K562 (cell line): ENCODE measurements at regions not wholly inside any gene's neighbourhood (a gene's known extent, or its start where the extent isn't known, plus 50 kb on each side); places are given as distances from the start of the nearest gene placed in this dataset.

Experiments
- ATAC-seq: fragments of 200-7000 bp; cut with Tn5 transposase; 3 replicates; pipeline ENCODE4 v1.9.1; 2020; ENCODE audit warnings: moderate library complexity
- BruUV-seq: library from RNA; stranded (reverse); fragments of 400-500 nt; replicated peaks from 2 replicates; lab custom pipeline; 2021; lab: Mats Ljungman, UMichigan
- CTCF ChIA-PET: fragments of 300-600 bp; formaldehyde crosslinking; extraction: SDS; loops from one replicate; lab custom pipeline; 2021; ENCODE audit warnings: low intra/inter-chr PET ratio; lab: Yijun Ruan, JAX
- POLR2A ChIA-PET: fragments of 300-600, 350-650 bp; sonication (Branson Sonifier 250); formaldehyde crosslinking; extraction: SDS; loops from one replicate; lab custom pipeline; 2021; ENCODE audit warnings: antibody characterized with exemption, inconsistent platforms; lab: Yijun Ruan, JAX
- DNase-seq, 4 experiments: peaks; one replicate each; pipeline versions ENCODE4 v3.0.0 to v3.0.0-alpha.2; 2011 to 2018; ENCODE audit warnings: low spot score in 3 of 4, mixed read lengths in 3 of 4; ENCODE audit errors: extremely low read depth in 1 of 4
- FAIRE-seq: peaks from 2 replicates; lab custom pipeline; 2011; peaks lifted over from hg19 to GRCh38; lab: Jason Lieb, UNC
- H2AFZ ChIP-seq: 2 replicates; pipeline ENCODE4 v1.6.0; 2011; ENCODE audit warnings: low read depth, low read length, control low read depth, inconsistent platforms
- H3K27ac ChIP-seq: fragments of 200-600 bp; 3 replicates; pipeline ENCODE4 v1.8.0; 2011; ENCODE audit warnings: low read depth, mild to moderate bottlenecking, control low read depth, inconsistent platforms, low read length, moderate library complexity, mixed read lengths; ENCODE audit errors: extremely low read depth
- H3K27me3 ChIP-seq, 2 experiments: fragments of 300-600 bp in 1 of 2; 2 replicates in 1 of 2; 3 replicates in 1 of 2; pipeline versions ENCODE4 v1.6.0 to v1.8.0; 2011; ENCODE audit warnings: inconsistent platforms in 2 of 2, low read length in 2 of 2, mild to moderate bottlenecking in 1 of 2, mixed read lengths in 1 of 2, moderate library complexity in 1 of 2; ENCODE audit not compliant: control insufficient read depth in 2 of 2, insufficient read depth in 2 of 2
- H3K36me3 ChIP-seq: fragments of 300-600 bp; 3 replicates; pipeline ENCODE4 v1.8.0; 2011; ENCODE audit warnings: mild to moderate bottlenecking, low read length, inconsistent platforms; ENCODE audit not compliant: control insufficient read depth, insufficient read depth
- H3K4me1 ChIP-seq, 2 experiments: fragments of 200-600 bp in 1 of 2; replicated peaks in 1 of 2; 2 replicates in 1 of 2; 3 replicates in 1 of 2; pipeline versions ENCODE4 v1.5.1 to v1.8.0; 2011; ENCODE audit warnings: inconsistent platforms in 2 of 2, low read length in 2 of 2, mild to moderate bottlenecking in 1 of 2, mixed read lengths in 1 of 2, moderate library complexity in 1 of 2; ENCODE audit not compliant: control insufficient read depth in 2 of 2, insufficient read depth in 2 of 2
- H3K4me2 ChIP-seq: 2 replicates; pipeline ENCODE4 v1.6.1; 2011; ENCODE audit warnings: low read length, control low read depth, inconsistent platforms, mixed read lengths; ENCODE audit not compliant: insufficient read depth
- H3K4me3 ChIP-seq: fragments of 200-600 bp; sonication (generic), shearing (Covaris generic); 2 replicates; pipeline ENCODE4 v1.5.1; 2016; ENCODE audit warnings: control low read depth, inconsistent platforms
- H3K79me2 ChIP-seq: fragments of 200-600 bp; 3 replicates; pipeline ENCODE4 v1.8.0; 2011; ENCODE audit warnings: low read length, inconsistent platforms; ENCODE audit not compliant: control insufficient read depth, insufficient read depth
- H3K9ac ChIP-seq, 2 experiments: 2 replicates each; pipeline versions ENCODE4 v1.6.0 to v1.6.1; 2011; ENCODE audit warnings: low read depth in 2 of 2, low read length in 2 of 2, control low read depth in 1 of 2, inconsistent platforms in 1 of 2, mild to moderate bottlenecking in 1 of 2, mixed read lengths in 1 of 2; ENCODE audit not compliant: insufficient read depth in 1 of 2
- H3K9me1 ChIP-seq: one replicate; pipeline ENCODE4 v1.6.0; 2011; ENCODE audit warnings: inconsistent platforms, mild to moderate bottlenecking, low read length, moderate library complexity; ENCODE audit not compliant: control insufficient read depth, insufficient read depth
- H3K9me3 ChIP-seq: replicated peaks from 2 replicates; pipeline ENCODE4 v1.5.1; 2011; ENCODE audit warnings: low read depth, low read length, inconsistent platforms; ENCODE audit not compliant: control insufficient read depth, insufficient read depth
- H4K20me1 ChIP-seq: replicated peaks from 2 replicates; pipeline ENCODE4 v1.6.1; 2011; ENCODE audit warnings: low read length, inconsistent platforms, mixed read lengths; ENCODE audit not compliant: control insufficient read depth, insufficient read depth
- CAMTA2 ChIP-seq: fragments of 250-450 bp; sonication (Bioruptor Pico); conservative IDR thresholded peaks from 2 replicates; pipeline ENCODE4 v1.5.1; 2022
- CHCHD3 ChIP-seq: fragments of 250-450 bp; sonication (Bioruptor Pico); IDR thresholded peaks from 2 replicates; pipeline ENCODE4 v2.1.2; 2022; ENCODE audit warnings: mild to moderate bottlenecking
- ELF4 ChIP-seq: fragments of 450-650 bp; formaldehyde crosslinking; IDR thresholded peaks from 2 replicates; pipeline ENCODE4 v1.4.0; 2022; ENCODE audit warnings: missing genetic modification characterization
- ESRRA ChIP-seq: fragments of 450-650 bp; IDR thresholded peaks from 2 replicates; pipeline ENCODE4 v1.6.1; 2014; ENCODE audit warnings: low read depth, mild to moderate bottlenecking, moderate library complexity, borderline replicate concordance
- ESRRB ChIP-seq: fragments of 250-450 bp; sonication (Bioruptor Pico); IDR thresholded peaks from 2 replicates; pipeline ENCODE4 v1.5.0; 2020; ENCODE audit warnings: mild to moderate bottlenecking, moderate library complexity, borderline replicate concordance
- FOSL1 ChIP-seq: fragments of 200-800 bp; sonication (Bioruptor generic); conservative IDR thresholded peaks from 2 replicates; pipeline ENCODE4 v1.6.1; 2016; ENCODE audit warnings: missing genetic modification characterization, missing compliant biosample characterization
- KLF6 ChIP-seq: fragments of 250-450 bp; sonication (Bioruptor Pico); IDR thresholded peaks from 2 replicates; pipeline ENCODE4 v1.4.0; 2020; ENCODE audit warnings: mild to moderate bottlenecking, moderate library complexity, borderline replicate concordance
- LEF1 ChIP-seq: fragments of 450-650 bp; IDR thresholded peaks from 2 replicates; pipeline ENCODE4 v1.6.1; 2016; ENCODE audit warnings: mild to moderate bottlenecking
- NFE2 ChIP-seq: IDR thresholded peaks from 2 replicates; pipeline ENCODE4 v1.6.1; 2014; ENCODE audit warnings: antibody characterized with exemption, low read depth
- RBM17 ChIP-seq: fragments of 200-400 bp; formaldehyde crosslinking; IDR thresholded peaks from 2 replicates; pipeline ENCODE4 v1.6.1; 2017; ENCODE audit warnings: low read depth, mild to moderate bottlenecking, low read length, borderline replicate concordance
- SMARCA5 ChIP-seq: fragments of 450-650 bp; IDR thresholded peaks from 2 replicates; pipeline ENCODE4 v1.6.1; 2016
- STAG1 ChIP-seq: sonication (generic); formaldehyde crosslinking; IDR thresholded peaks from 2 replicates; pipeline ENCODE4 v1.5.0; 2020; ENCODE audit warnings: missing genetic modification reagents, borderline replicate concordance
- TFAM ChIP-seq: fragments of 250-450 bp; sonication (Bioruptor Pico); conservative IDR thresholded peaks from 2 replicates; pipeline ENCODE4 v1.5.0; 2021; ENCODE audit warnings: mild to moderate bottlenecking, moderate library complexity
- ZNF224 ChIP-seq: sonication (generic); formaldehyde crosslinking; IDR thresholded peaks from 2 replicates; pipeline ENCODE4 v1.8.0; 2022; ENCODE audit warnings: mild to moderate bottlenecking, missing genetic modification reagents
- ZNF24 ChIP-seq: fragments of 450-650 bp; IDR thresholded peaks from 2 replicates; pipeline ENCODE4 v1.6.1; 2016
- ZNF561 ChIP-seq: fragments of 450-650 bp; formaldehyde crosslinking; conservative IDR thresholded peaks from 2 replicates; pipeline ENCODE4 v1.4.0; 2020; ENCODE audit warnings: mild to moderate bottlenecking, moderate library complexity
- ZNF57 ChIP-seq: fragments of 450-650 bp; formaldehyde crosslinking; IDR thresholded peaks from 2 replicates; pipeline ENCODE4 v1.4.0; 2020; ENCODE audit warnings: mild to moderate bottlenecking, moderate library complexity
- WGBS: fragments of 100-300 bp; shearing (Covaris generic); methylation state at CpG from one replicate; pipeline ENCODE4 v1.1.6; 2016; ENCODE audit warnings: low coverage, mixed read lengths; ENCODE audit not compliant: insufficient coverage; ENCODE audit errors: missing lambda C conversion rate; 5-methylcytosine and 5-hydroxymethylcytosine counted together
- in situ Hi-C: fragments of 300-500 bp; cut with MboI; formaldehyde crosslinking; loops from 4 replicates; pipeline ENCODE4 v1.15.0; 2018; ENCODE audit warnings: inconsistent platforms, mixed read lengths
- intact Hi-C: fragments of 100-400 bp; cut with micrococcal nuclease; formaldehyde crosslinking; loops from 2 replicates; pipeline ENCODE4 v1.14.2; 2022
- TF ChIP-seq, protein P1 (sequence below): fragments of 450-650 bp; IDR thresholded peaks from 2 replicates; pipeline ENCODE4 v1.6.1; 2016; ENCODE audit warnings: antibody characterized with exemption
- TF ChIP-seq, protein P2 (sequence below): fragments of 250-450 bp; sonication (Bioruptor Pico); IDR thresholded peaks from 2 replicates; pipeline ENCODE4 v1.8.0; 2021; ENCODE audit warnings: moderate library complexity, mild to moderate bottlenecking, inconsistent platforms

DNA sequence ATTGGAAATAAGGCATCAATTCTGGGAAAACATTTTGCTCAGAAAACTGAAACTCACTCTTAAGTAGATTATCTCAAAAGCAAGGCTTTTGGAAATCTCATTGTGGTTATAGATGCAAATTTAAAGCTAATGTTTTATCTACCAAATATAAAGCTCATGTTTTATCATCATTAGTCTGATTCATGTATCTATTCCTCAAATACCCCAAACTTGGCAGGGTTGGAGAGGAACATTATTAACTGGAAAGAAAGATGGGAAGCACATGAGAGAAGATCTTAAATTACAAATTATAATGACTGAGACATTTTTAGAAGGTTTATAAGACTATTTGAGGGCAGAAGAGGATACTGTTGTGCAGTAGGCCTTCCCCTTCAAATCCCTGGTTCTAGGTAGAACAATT is 137.3 kb upstream of the TGFBR2 start:
- ChIA-PET POLR2A (no interaction called here), CTCF (no interaction called here)
- Histone ChIP-seq H3K4me2 (no peak overlapping the region), H4K20me1 (no peaks in the 10 kb centered on the region), H3K4me1 (no peaks in the 10 kb centered on the region), H3K27ac (no peak overlapping the region), H3K79me2 (no peaks in the 10 kb centered on the region), H3K4me3 (no peak overlapping the region), H3K9me3 (no peaks in the 10 kb centered on the region), H3K9me1 (no peaks in the 10 kb centered on the region), H3K27me3 (no peaks in the 10 kb centered on the region), H2AFZ (no peak overlapping the region), H3K36me3 (no peaks in the 10 kb centered on the region), H3K9ac (no peak overlapping the region)
- no peak for ATAC-seq
- no TSS peak for BruUV-seq
- no peak for DNase-seq
- in situ Hi-C loops (no loop called here), intact Hi-C loops (no loop called here)
- no peak for FAIRE-seq
- TF ChIP-seq NFE2: no peak
- TF ChIP-seq TFAM (CRISPR knock-in tag): no peak
- TF ChIP-seq RBM17: no peak
- no peak for TF ChIP-seq FOSL1 (tag)
- no peak for TF ChIP-seq CHCHD3 (CRISPR knock-in tag)
- TF ChIP-seq CAMTA2: no peak
- TF ChIP-seq SMARCA5: no peak
- TF ChIP-seq, protein P1, sequence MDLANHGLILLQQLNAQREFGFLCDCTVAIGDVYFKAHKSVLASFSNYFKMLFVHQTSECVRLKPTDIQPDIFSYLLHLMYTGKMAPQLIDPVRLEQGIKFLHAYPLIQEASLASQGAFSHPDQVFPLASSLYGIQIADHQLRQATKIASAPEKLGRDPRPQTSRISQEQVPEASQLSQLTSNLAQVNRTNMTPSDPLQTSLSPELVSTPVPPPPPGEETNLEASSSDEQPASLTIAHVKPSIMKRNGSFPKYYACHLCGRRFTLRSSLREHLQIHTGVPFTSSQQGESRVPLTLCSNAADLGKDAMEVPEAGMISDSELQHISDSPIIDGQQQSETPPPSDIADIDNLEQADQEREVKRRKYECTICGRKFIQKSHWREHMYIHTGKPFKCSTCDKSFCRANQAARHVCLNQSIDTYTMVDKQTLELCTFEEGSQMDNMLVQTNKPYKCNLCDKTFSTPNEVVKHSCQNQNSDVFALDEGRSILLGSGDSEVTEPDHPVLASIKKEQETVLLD: no peak

DNA sequence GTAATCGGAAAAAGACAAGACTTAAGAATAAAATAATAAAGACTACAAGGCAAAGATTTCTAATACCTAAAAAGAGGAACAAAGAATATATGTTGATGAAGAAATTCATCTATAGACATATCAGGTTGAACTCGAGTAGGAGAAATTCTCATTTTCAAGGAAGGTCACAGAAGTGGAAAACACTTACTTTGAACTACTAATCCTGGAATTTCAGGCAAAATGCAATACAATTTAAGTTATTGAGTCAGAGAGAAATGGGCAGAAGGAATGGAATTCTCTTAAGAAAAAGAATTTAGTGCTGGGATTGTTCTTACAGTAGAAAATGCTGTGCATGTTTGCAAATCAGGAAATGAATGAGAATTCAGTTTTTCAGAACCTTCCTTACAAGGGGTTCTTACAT is 135.9 kb upstream of the TGFBR2 start:
- in situ Hi-C loops (no loop called here), intact Hi-C loops (no loop called here)
- Histone ChIP-seq H3K4me2 (no peak overlapping the region), H3K9ac (no peak overlapping the region), H3K27ac (no peak overlapping the region), H3K79me2 (no peaks in the 10 kb centered on the region), H3K4me1 (no peaks in the 10 kb centered on the region), H3K36me3 (no peaks in the 10 kb centered on the region), H3K4me3 (no peak overlapping the region), H3K27me3 (no peaks in the 10 kb centered on the region), H3K9me3 (no peaks in the 10 kb centered on the region), H2AFZ (no peak overlapping the region), H4K20me1 (no peaks in the 10 kb centered on the region), H3K9me1 (no peaks in the 10 kb centered on the region)
- BruUV-seq: no TSS peak
- CTCF ChIA-PET: no interaction called here
- ATAC-seq: no peak
- no peak for FAIRE-seq
- 0% methylated on average over 2 of the region's 2 CpGs for WGBS
- TF ChIP-seq ESRRA (no peak), KLF6 (CRISPR knock-in tag) (no peak), ELF4 (CRISPR knock-in tag) (no peak), LEF1 (no peak), STAG1 (CRISPR knock-in tag) (no peak), ZNF224 (CRISPR knock-in tag) (no peak), ZNF57 (CRISPR knock-in tag) (no peak), ESRRB (CRISPR knock-in tag) (no peak), ZNF24 (no peak), ZNF561 (no peak)
- TF ChIP-seq, protein P2, sequence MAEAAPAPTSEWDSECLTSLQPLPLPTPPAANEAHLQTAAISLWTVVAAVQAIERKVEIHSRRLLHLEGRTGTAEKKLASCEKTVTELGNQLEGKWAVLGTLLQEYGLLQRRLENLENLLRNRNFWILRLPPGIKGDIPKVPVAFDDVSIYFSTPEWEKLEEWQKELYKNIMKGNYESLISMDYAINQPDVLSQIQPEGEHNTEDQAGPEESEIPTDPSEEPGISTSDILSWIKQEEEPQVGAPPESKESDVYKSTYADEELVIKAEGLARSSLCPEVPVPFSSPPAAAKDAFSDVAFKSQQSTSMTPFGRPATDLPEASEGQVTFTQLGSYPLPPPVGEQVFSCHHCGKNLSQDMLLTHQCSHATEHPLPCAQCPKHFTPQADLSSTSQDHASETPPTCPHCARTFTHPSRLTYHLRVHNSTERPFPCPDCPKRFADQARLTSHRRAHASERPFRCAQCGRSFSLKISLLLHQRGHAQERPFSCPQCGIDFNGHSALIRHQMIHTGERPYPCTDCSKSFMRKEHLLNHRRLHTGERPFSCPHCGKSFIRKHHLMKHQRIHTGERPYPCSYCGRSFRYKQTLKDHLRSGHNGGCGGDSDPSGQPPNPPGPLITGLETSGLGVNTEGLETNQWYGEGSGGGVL: no peak
- POLR2A ChIA-PET: no interaction called here
- no peak for DNase-seq
